Hepatocyte (in vitro differentiated cells): ENCODE measurements at regions not wholly inside any gene's neighbourhood (a gene's known extent, or its start where the extent isn't known, plus 50 kb on each side); places are given as distances from the start of the nearest gene placed in this dataset.

Experiments
- EZH2 ChIP-seq: fragments of 200-600 bp; sonication (generic); IDR thresholded peaks from 2 replicates; pipeline ENCODE4 v1.6.1; 2016; ENCODE audit warnings: antibody characterized with exemption, mild to moderate bottlenecking, borderline replicate concordance
- TF ChIP-seq, protein P1 (sequence below): fragments of 200-600 bp; sonication (generic); IDR thresholded peaks from 2 replicates; pipeline ENCODE4 v1.5.1; 2016; ENCODE audit warnings: antibody characterized with exemption, mild to moderate bottlenecking; ENCODE audit not compliant: poor library complexity

DNA sequence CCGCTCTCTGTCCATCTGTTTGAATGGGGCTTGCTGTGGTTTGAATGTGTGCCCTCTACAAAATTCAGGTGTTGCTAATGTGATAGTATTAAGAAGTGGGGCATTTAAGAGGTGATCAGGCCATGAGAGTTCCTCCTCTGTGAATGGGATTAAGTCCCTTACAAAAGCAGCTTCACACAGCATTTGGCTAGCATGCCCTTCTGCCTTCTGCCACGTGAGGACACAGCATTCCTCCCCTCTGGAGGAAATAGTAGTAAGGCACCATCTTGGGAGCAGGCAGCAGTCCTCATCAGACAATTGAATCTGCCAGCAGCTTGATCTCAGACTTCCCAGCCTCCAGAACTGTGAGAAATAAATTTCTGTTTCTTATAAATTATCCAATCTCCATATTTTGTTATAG is 540.2 kb downstream of the CSNK1G3 start:
- TF ChIP-seq, protein P1, sequence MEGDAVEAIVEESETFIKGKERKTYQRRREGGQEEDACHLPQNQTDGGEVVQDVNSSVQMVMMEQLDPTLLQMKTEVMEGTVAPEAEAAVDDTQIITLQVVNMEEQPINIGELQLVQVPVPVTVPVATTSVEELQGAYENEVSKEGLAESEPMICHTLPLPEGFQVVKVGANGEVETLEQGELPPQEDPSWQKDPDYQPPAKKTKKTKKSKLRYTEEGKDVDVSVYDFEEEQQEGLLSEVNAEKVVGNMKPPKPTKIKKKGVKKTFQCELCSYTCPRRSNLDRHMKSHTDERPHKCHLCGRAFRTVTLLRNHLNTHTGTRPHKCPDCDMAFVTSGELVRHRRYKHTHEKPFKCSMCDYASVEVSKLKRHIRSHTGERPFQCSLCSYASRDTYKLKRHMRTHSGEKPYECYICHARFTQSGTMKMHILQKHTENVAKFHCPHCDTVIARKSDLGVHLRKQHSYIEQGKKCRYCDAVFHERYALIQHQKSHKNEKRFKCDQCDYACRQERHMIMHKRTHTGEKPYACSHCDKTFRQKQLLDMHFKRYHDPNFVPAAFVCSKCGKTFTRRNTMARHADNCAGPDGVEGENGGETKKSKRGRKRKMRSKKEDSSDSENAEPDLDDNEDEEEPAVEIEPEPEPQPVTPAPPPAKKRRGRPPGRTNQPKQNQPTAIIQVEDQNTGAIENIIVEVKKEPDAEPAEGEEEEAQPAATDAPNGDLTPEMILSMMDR: no peak
- TF ChIP-seq EZH2: no peak
